GM18858 (cell line): ENCODE measurements at regions not wholly inside any gene's neighbourhood (a gene's known extent, or its start where the extent isn't known, plus 50 kb on each side); places are given as distances from the start of the nearest gene placed in this dataset.
"Not testable (repeated sequence)": the region's sequence is repeated elsewhere in the genome, so short reads cannot be mapped to it uniquely, and the experiment has no call there.

Experiments
- ATAC-seq: cut with Tn5 transposase; IDR thresholded peaks from one replicate; pipeline ENCODE4 v1.9.1; 2021; ENCODE audit not compliant: unreplicated experiment

- ATAC-seq, result not testable (repeated sequence)
Observed at GRCh38 chr18:76611750-76612045, 116.7 kb upstream of the ZNF516 start.

- no peak for ATAC-seq
Observed at GRCh38 chr18:76610933-76611749, 116.1 kb upstream of the ZNF516 start.

DNA sequence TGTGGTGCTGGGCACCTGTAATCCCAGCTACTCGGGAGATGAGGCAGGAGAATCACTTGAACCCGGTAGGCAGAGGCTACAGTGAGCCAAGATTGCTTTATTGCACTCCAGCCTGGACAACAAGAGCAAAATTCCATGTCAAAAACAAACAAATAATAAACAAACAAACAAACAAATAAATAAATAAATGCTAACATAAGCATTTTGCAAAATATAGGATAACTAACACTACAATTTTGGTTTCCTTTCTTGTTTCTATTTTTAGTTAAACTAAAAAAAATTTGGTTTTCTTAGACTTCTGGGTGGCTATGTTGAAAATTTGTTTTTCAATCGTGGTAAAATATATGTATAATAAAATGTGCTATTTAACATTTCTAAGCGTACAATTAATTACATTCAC is 115.0 kb upstream of the ZNF516 start:
- ATAC-seq, result no peak

GRCh38 chr18:76605341-76605929 is 110.4 kb upstream of the ZNF516 start:
- no peak for ATAC-seq

DNA sequence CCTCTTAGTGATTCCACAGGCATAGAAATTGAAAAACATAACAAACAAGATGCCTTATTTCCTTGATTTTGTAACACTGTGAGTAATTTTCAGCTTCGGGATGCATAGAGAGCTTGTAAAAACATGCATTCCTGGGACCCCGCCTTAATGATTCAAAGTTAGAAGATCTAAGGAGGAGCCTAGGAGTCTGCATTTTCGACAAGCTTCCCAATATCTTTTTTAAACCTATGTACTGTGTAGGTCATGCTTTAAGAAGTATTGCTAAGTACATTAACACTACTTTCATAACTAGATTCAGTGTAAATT is 109.8 kb upstream of the ZNF516 start:
- no peak for ATAC-seq

GRCh38 chr18:76604108-76604934 is 109.3 kb upstream of the ZNF516 start:
- no peak for ATAC-seq

GRCh38 chr18:76602191-76602590 is 107.1 kb upstream of the ZNF516 start:
- ATAC-seq, result no peak

GRCh38 chr18:76600076-76600475 is 105.0 kb upstream of the ZNF516 start:
- not testable (repeated sequence) for ATAC-seq

GRCh38 chr18:76594966-76595365 is 99.9 kb upstream of the ZNF516 start:
- ATAC-seq, result no peak

DNA sequence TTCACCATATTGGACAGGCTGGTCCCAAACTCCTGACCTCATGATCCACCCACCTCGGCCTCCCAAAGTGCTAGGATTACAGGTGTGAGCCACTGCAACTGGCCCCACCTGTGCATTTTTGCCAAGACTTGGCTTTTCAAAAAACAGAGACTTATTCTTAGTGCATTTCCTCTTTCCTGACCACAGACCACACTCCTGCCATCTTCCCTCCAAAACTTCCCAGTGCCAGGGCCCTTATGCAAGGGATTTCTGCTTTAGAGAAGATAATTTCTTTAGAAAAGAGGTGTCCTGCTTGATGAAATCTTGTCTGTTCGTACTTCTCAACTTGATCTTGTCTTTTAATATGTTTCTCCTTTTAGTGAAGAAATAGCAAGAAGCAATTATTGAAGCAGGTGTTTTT is 98.8 kb upstream of the ZNF516 start:
- ATAC-seq, result no peak

GRCh38 chr18:76592981-76593381 is 97.9 kb upstream of the ZNF516 start:
- ATAC-seq, result no peak

DNA sequence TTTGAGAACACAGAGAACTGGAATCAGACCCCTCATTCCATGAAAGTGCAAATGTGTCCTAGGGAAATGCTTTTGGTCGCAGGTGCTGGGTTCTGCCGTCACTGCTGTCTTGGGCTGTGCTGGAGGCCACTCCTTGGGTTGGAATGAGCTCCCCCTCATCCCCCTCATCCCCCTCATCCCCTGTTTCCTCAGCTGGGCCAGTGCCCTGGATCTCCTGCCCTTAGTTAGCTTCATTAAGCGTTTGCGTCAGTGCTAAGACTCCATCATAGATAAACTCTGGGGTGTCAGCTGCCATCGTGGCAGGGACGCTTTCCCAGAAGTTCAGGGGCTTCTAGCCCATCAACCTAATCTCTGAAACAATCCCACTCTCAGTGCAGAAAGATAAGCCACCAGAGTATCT is 97.1 kb upstream of the ZNF516 start:
- no peak for ATAC-seq

GRCh38 chr18:76589866-76590265 is 94.8 kb upstream of the ZNF516 start:
- no peak for ATAC-seq

DNA sequence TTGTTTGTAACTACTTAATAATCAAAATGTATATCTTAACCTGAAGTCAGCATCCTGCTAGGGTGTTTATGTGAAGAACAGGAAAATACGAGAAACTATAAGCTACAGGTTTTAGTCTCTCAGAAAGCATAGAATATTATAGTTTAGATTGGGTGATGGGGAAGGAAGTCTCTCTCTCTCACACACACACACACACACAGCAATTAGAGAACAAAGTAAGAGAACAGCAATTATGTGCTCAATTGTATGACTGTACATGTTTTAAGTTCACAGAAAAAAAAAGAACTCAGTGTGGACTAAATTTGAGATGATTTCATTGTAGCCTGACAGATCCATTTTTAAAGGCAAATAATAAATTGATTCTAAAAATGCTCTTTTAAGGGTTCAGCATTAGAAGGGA is 94.3 kb upstream of the ZNF516 start:
- no peak for ATAC-seq

GRCh38 chr18:76588601-76589226 is 93.7 kb upstream of the ZNF516 start:
- ATAC-seq, result no peak

DNA sequence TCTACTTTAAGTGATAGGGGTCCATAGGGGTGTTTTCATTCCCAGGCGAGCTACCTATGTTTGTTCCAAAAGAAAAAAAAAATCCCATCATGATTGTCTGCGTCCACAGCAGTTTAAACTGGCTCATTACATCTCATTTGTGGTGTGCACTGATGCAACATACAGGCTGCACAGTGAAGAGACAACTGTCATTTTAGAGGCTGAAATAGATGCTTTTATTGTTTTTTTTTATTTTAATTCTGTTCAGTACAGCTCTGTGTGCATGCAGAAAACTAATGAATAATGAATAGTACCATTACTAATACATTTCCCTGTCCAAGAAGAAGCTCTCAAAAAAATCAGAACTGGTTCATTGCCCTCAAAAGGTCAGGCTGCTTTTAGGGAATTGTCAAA is 92.8 kb upstream of the ZNF516 start:
- no peak for ATAC-seq

GRCh38 chr18:76587147-76587878 is 92.3 kb upstream of the ZNF516 start:
- no peak for ATAC-seq

DNA sequence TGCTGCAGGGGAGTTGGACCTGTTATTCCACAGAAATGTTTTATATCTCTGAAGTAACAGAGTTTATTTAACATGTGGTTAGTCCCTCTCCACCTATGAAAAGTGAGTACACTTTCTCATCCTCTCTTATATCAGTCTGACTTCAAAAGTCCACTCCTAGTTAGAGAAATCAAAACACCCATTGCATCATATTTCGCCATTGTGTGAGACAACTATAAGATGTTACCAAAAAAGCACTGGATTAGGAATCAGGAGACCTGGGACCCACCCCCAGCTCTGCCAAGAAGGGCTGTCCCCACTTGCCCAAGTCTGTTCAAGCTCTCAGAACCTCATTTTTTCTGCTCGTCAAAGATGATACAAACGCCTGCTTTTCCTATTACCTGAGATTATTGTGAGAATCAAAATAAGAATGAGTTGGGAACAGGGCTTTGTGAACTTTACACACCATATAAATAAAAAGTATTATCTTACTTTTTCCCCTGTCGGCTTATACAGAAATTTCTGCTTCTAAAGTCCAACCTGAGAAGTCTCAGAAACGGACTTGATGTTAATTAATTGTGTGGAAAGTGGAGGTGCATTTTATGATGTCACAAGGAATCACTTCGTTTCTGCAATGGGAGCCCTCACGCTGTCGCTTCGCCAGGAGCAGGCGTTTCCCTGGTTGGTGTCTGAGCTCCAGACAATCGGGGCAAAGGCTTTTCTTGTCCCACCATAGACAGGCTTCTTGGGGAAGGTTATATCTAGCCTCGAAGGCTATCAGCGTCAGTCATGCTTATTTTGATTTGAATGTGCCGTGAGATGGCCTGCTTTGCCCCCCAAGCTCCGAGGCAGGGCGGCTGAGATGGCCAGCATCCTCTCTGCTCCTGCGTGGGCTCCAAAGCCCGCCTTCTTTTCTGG is 89.6 kb upstream of the ZNF516 start:
- ATAC-seq, result no peak

DNA sequence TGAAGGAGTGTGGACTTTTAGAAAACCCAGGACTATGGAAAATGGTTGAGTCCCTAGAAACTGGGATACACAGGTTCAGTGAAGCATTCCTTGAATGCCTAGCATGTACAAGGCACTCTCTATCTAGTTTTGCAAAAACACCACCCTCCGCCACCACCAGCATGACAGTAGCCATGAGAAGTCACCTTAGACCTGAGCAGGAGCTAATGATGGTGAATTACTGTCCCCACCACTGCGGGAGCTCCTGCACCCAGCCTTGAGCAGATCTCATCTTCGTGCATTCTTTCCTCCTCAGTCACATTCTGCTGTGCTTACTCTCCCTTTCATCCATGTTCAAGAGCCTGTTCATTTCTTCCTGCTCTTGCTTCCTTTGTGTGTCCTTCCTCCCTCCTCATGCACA is 86.2 kb upstream of the ZNF516 start:
- no peak for ATAC-seq

DNA sequence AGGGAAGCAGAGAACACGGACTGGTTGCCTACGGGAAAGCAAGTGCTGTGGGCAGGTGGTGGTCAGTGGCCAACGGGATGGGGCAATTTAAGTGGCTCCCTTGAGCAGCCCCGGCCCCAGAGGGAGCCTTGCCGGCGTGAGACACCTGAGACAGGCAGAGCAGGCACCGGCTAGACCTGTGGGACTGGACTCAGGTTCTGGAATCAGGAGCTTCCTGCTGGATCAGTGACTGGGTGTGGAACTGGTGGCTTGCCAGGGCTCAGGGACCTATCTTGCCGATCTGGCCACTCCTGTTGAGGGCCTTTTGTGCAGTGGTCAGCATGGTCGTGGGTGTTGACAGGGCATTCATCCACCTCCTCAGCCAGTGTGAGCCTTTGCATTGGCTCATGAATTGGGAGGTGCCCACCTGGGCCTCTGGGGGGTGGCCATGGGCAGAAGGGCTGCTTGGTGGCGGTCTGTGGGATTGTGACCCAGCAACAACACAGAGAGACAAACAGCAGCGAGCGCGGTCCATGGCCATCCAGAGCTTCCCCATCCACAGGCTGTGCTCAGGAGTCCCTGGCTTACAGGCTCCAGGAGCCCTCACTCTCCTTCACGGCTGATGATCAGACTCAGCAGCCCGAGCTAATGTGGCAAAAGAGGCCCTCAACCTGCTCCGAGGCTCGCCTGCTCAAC is 85.4 kb upstream of the ZNF516 start:
- ATAC-seq, result no peak
